SK-N-SH (cell line): ENCODE measurements at regions not wholly inside any gene's neighbourhood (a gene's known extent, or its start where the extent isn't known, plus 50 kb on each side); places are given as distances from the start of the nearest gene placed in this dataset.

Experiments
- CTCF ChIA-PET: fragments of 300-600, 350-600 bp; formaldehyde crosslinking; extraction: SDS; loops from one replicate; lab custom pipeline; 2021; lab: Yijun Ruan, JAX
- POLR2A ChIA-PET: fragments of 350-600 bp; sonication (Branson Sonifier 250); formaldehyde crosslinking; extraction: SDS; loops from one replicate; lab custom pipeline; 2020; ENCODE audit warnings: antibody characterized with exemption, inconsistent platforms; lab: Yijun Ruan, JAX
- DNase-seq: peaks from one replicate; pipeline ENCODE4 v3.0.0; 2012
- H2AFZ ChIP-seq: fragments of 200-600 bp; sonication (generic); 2 replicates; pipeline ENCODE4 v1.8.1; 2016; ENCODE audit warnings: antibody characterized with exemption, mild to moderate bottlenecking, low read depth
- H3F3A ChIP-seq: fragments of 200-600 bp; sonication (generic); replicated peaks from 2 replicates; pipeline ENCODE3; 2016; ENCODE audit warnings: antibody characterized with exemption, mild to moderate bottlenecking; ENCODE audit not compliant: insufficient read depth
- H3K27ac ChIP-seq, 2 experiments: fragments of 200-500 bp in 1 of 2; fragments of 200-600 bp in 1 of 2; sonication (Bioruptor generic) in 1 of 2; sonication (generic), shearing (Covaris generic) in 1 of 2; 2 replicates each; pipeline versions ENCODE4 v1.5.1 to v1.6.1; 2014 to 2016; ENCODE audit warnings: low read depth in 2 of 2, inconsistent platforms in 1 of 2, low read length in 1 of 2, mild to moderate bottlenecking in 1 of 2, mixed read lengths in 1 of 2
- H3K27me3 ChIP-seq: fragments of 200-600 bp; sonication (generic), shearing (Covaris generic); 2 replicates; pipeline ENCODE4 v1.6.1; 2016; ENCODE audit warnings: mixed run types; ENCODE audit not compliant: insufficient read depth
- H3K36me3 ChIP-seq, 2 experiments: fragments of 200-500 bp in 1 of 2; fragments of 200-600 bp in 1 of 2; sonication (Bioruptor generic) in 1 of 2; sonication (generic) in 1 of 2; replicated peaks in 1 of 2; 2 replicates each; pipeline versions ENCODE3 to v1.5.1; 2014 to 2016; ENCODE audit warnings: low read length in 1 of 2, mild to moderate bottlenecking in 1 of 2; ENCODE audit not compliant: insufficient read depth in 2 of 2, control insufficient read depth in 1 of 2
- H3K4me1 ChIP-seq, 2 experiments: fragments of 200-500 bp in 1 of 2; fragments of 200-600 bp in 1 of 2; sonication (Bioruptor generic) in 1 of 2; sonication (generic), shearing (Covaris generic) in 1 of 2; 2 replicates each; pipeline versions ENCODE4 v1.5.1 to v1.6.1; 2014 to 2016; ENCODE audit warnings: low read depth in 1 of 2, low read length in 1 of 2, mixed run types in 1 of 2; ENCODE audit not compliant: insufficient read depth in 2 of 2, control insufficient read depth in 1 of 2
- H3K4me2 ChIP-seq: fragments of 200-600 bp; sonication (generic), shearing (Covaris generic); 2 replicates; pipeline ENCODE4 v1.6.1; 2017; ENCODE audit warnings: mixed run types
- H3K4me3 ChIP-seq, 2 experiments: fragments of 200-500 bp in 1 of 2; fragments of 200-600 bp in 1 of 2; sonication (Bioruptor generic) in 1 of 2; sonication (generic), shearing (Covaris generic) in 1 of 2; 2 replicates each; pipeline versions ENCODE4 v1.5.1 to v1.8.1; 2014 to 2016; ENCODE audit warnings: low read depth in 2 of 2, inconsistent platforms in 1 of 2, low read length in 1 of 2, mild to moderate bottlenecking in 1 of 2, mixed read lengths in 1 of 2, moderate library complexity in 1 of 2
- H3K79me2 ChIP-seq: fragments of 200-600 bp; sonication (generic); 2 replicates; pipeline ENCODE4 v1.8.1; 2017; ENCODE audit warnings: mild to moderate bottlenecking; ENCODE audit not compliant: insufficient read depth
- H3K9ac ChIP-seq: fragments of 200-600 bp; sonication (generic); 2 replicates; pipeline ENCODE4 v1.6.1; 2017; ENCODE audit warnings: mixed run types
- H3K9me2 ChIP-seq: fragments of 200-600 bp; sonication (generic); 2 replicates; pipeline ENCODE4 v1.6.1; 2017; ENCODE audit warnings: mixed run types
- H3K9me3 ChIP-seq: fragments of 200-600 bp; sonication (generic); 2 replicates; pipeline ENCODE4 v1.6.1; 2017; ENCODE audit warnings: mixed run types, mild to moderate bottlenecking, moderate library complexity
- H4K20me1 ChIP-seq: fragments of 200-600 bp; sonication (generic); 2 replicates; pipeline ENCODE4 v1.6.1; 2017; ENCODE audit warnings: mild to moderate bottlenecking, mixed run types; ENCODE audit not compliant: insufficient read depth
- EP300 ChIP-seq, 2 experiments: IDR thresholded peaks; 2 replicates each; pipeline versions ENCODE4 v1.4.0 to v1.6.1; 2012; ENCODE audit warnings: borderline replicate concordance in 1 of 2, low read depth in 1 of 2, low read length in 1 of 2
- EZH2phosphoT487 ChIP-seq: fragments of 200-600 bp; sonication (generic); IDR thresholded peaks from 2 replicates; pipeline ENCODE4 v1.6.1; 2017; ENCODE audit warnings: low read depth, mixed run types, mild to moderate bottlenecking, antibody characterized with exemption, moderate library complexity, borderline replicate concordance
- FOXM1 ChIP-seq: IDR thresholded peaks from 2 replicates; pipeline ENCODE4 v1.4.0; 2012; ENCODE audit warnings: low read depth, mild to moderate bottlenecking
- GABPA ChIP-seq: IDR thresholded peaks from 2 replicates; pipeline ENCODE4 v1.4.0; 2012; ENCODE audit warnings: low read depth, mild to moderate bottlenecking
- GATA2 ChIP-seq: sonication (generic); formaldehyde crosslinking; IDR thresholded peaks from 2 replicates; pipeline ENCODE4 v1.5.0; 2020; ENCODE audit warnings: mild to moderate bottlenecking, missing genetic modification reagents
- MAX ChIP-seq: IDR thresholded peaks from 2 replicates; pipeline ENCODE4 v1.4.0; 2012; ENCODE audit warnings: low read depth
- MEF2A ChIP-seq: IDR thresholded peaks from 2 replicates; pipeline ENCODE4 v1.4.0; 2012; ENCODE audit warnings: low read depth, borderline replicate concordance
- NFIC ChIP-seq: IDR thresholded peaks from 2 replicates; pipeline ENCODE4 v1.4.0; 2012; ENCODE audit warnings: borderline replicate concordance
- NRF1 ChIP-seq: IDR thresholded peaks from 2 replicates; pipeline ENCODE4 v1.6.1; 2012; ENCODE audit warnings: low read depth, mild to moderate bottlenecking, low read length
- PBX3 ChIP-seq: IDR thresholded peaks from 2 replicates; pipeline ENCODE4; 2012
- POLR2AphosphoS5 ChIP-seq: IDR thresholded peaks from 2 replicates; pipeline ENCODE4 v1.6.1; 2012; ENCODE audit warnings: low read depth, low read length
- RAD21 ChIP-seq: IDR thresholded peaks from 2 replicates; pipeline ENCODE4 v1.6.1; 2012; ENCODE audit warnings: mild to moderate bottlenecking, low read length
- REST ChIP-seq: IDR thresholded peaks from 2 replicates; pipeline ENCODE4 v1.6.1; 2012; ENCODE audit warnings: mild to moderate bottlenecking, low read depth, low read length, moderate library complexity
- RFX5 ChIP-seq: IDR thresholded peaks from 2 replicates; pipeline ENCODE4 v1.6.1; 2012; ENCODE audit warnings: mild to moderate bottlenecking, improper control_type of control experiment, low read length
- TAF1 ChIP-seq: IDR thresholded peaks from 2 replicates; pipeline ENCODE4 v1.6.1; 2012; ENCODE audit warnings: low read depth, mild to moderate bottlenecking, low read length, moderate library complexity, borderline replicate concordance
- TCF12 ChIP-seq: IDR thresholded peaks from 2 replicates; pipeline ENCODE4 v1.4.0; 2012
- ZBTB33 ChIP-seq: IDR thresholded peaks from 2 replicates; pipeline ENCODE4 v1.4.0; 2012; ENCODE audit warnings: low read depth, borderline replicate concordance
- WGBS: methylation state at CpG from one replicate; pipeline ENCODE4 v1.1.6; 2017; ENCODE audit warnings: low lambda C conversion rate; 5-methylcytosine and 5-hydroxymethylcytosine counted together

- DNase-seq: no peak
- Histone ChIP-seq H2AFZ (no peak overlapping the region), H3K79me2 (no peaks in the 10 kb centered on the region), H3K9ac (no peak overlapping the region), H3K36me3 (no peaks in the 10 kb centered on the region), H3K27me3 (no peaks in the 10 kb centered on the region), H3K9me3 (no peaks in the 10 kb centered on the region), H3F3A (no peaks in the 10 kb centered on the region), H3K4me1 (no peaks in the 10 kb centered on the region), H3K27ac (no peak overlapping the region), H3K9me2 (no peaks in the 10 kb centered on the region), H4K20me1 (no peaks in the 10 kb centered on the region), H3K4me3 (no peak overlapping the region), H3K4me2 (no peak overlapping the region)
- POLR2A ChIA-PET: no interaction called here
- WGBS: 2% methylated on average over 2 of the region's 2 CpGs
- CTCF ChIA-PET: no interaction called here
- TF ChIP-seq REST (no peak), MAX (no peak), MEF2A (no peak), TCF12 (no peak), POLR2AphosphoS5 (no peak), EP300 (IDR thresholded peaks at IDR 0.05; ENCODE audit: borderline replicate concordance in 1 of 2, low read depth in 1 of 2, low read length in 1 of 2) (no peak), NRF1 (no peak), TAF1 (no peak)
Observed at GRCh38 chr5:23158179-23158578, 305.0 kb upstream of the CDH12 start.

GRCh38 chr5:23157716-23158115, 304.6 kb upstream of the CDH12 start:
- CTCF ChIA-PET: no interaction called here
- 4% methylated on average over 1 of the region's 1 CpG for whole genome bisulfite sequencing
- H3K36me3 ChIP-seq: no peaks in the 10 kb centered on the region
- no peaks in the 10 kb centered on the region for H3K4me1 ChIP-seq
- H3K9ac ChIP-seq: no peak overlapping the region
- no peak overlapping the region for H2AFZ ChIP-seq
- TF ChIP-seq MEF2A: no peak
- TF ChIP-seq MAX: no peak
- TF ChIP-seq FOXM1: no peak
- no peak for TF ChIP-seq ZBTB33
- TF ChIP-seq GABPA: no peak
- no peak for TF ChIP-seq RFX5
- no peak for TF ChIP-seq TAF1
- no peak for TF ChIP-seq RAD21
- TF ChIP-seq GATA2 (CRISPR knock-in tag): no peak
- TF ChIP-seq EZH2phosphoT487: no peak
- no peak for TF ChIP-seq PBX3
- no peak for TF ChIP-seq EP300 (IDR thresholded peaks at IDR 0.05; ENCODE audit: borderline replicate concordance in 1 of 2, low read depth in 1 of 2, low read length in 1 of 2)
- no peak for TF ChIP-seq NFIC
- TF ChIP-seq, all 33 proteins: peak for 0
- no peaks in the 10 kb centered on the region for H4K20me1 ChIP-seq
- H3K27ac ChIP-seq: no peak overlapping the region
- H3K4me3 ChIP-seq: no peak overlapping the region
- H3F3A ChIP-seq: no peaks in the 10 kb centered on the region
- no peaks in the 10 kb centered on the region for H3K79me2 ChIP-seq
- POLR2A ChIA-PET: no interaction called here
- no peaks in the 10 kb centered on the region for H3K27me3 ChIP-seq
- DNase-seq: no peak
- no peaks in the 10 kb centered on the region for H3K9me2 ChIP-seq
- H3K4me2 ChIP-seq: no peak overlapping the region
- H3K9me3 ChIP-seq: no peaks in the 10 kb centered on the region
